ENCODE measurements at regions not wholly inside any gene's neighbourhood (a gene's known extent, or its start where the extent isn't known, plus 50 kb on each side); places are given as distances from the start of the nearest gene placed in this dataset.
"Not testable (repeated sequence)": the region's sequence is repeated elsewhere in the genome, so short reads cannot be mapped to it uniquely, and the experiment has no call there.

- POLR2A ChIA-PET: no interaction called here
- TF ChIP-seq CTCF (IDR thresholded peaks at IDR 0.05; ENCODE audit: insufficient read depth, low read length, missing control alignments): no peak
- no peak overlapping the region for H3K4me3 ChIP-seq (ENCODE audit: low read depth, low read length)
- no peak for DNase-seq (ENCODE audit: low read depth, low spot score)
- CTCF ChIA-PET: no interaction called here
These were observed 88.8 kb downstream of the CPN2 start for GRCh38 chr3:194262176-194262924.

- CTCF ChIA-PET: interaction anchor here (1.5 kb wide), 1 partner anchor 10 kb away, joined by 4 read pairs; no protein-coding TSS in a partner anchor
- DNase-seq (ENCODE audit: low read depth, low spot score): no peak
- H3K4me3 ChIP-seq (ENCODE audit: low read depth, low read length): no peak overlapping the region
- TF ChIP-seq CTCF (IDR thresholded peaks at IDR 0.05; ENCODE audit: insufficient read depth, low read length, missing control alignments): no peak
- POLR2A ChIA-PET: no interaction called here
These were observed 88.2 kb downstream of the CPN2 start for GRCh38 chr3:194262925-194263305.

GRCh38 chr3:194264631-194265504 lies 86.3 kb downstream of the CPN2 start:
- POLR2A ChIA-PET; H3K4me3 ChIP-seq (ENCODE audit: low read depth, low read length); CTCF ChIA-PET; DNase-seq (ENCODE audit: low read depth, low spot score): not testable (repeated sequence)

GRCh38 chr3:194265505-194265892 lies 85.6 kb downstream of the CPN2 start:
- DNase-seq (ENCODE audit: low read depth, low spot score): no peak
- ChIA-PET CTCF (no interaction called here), POLR2A (no interaction called here)
- H3K4me3 ChIP-seq (ENCODE audit: low read depth, low read length): no peak overlapping the region
- no peak for TF ChIP-seq CTCF (IDR thresholded peaks at IDR 0.05; ENCODE audit: insufficient read depth, low read length, missing control alignments)

GRCh38 chr3:194265996-194266964 lies 84.8 kb downstream of the CPN2 start:
- ChIA-PET POLR2A (interaction anchor here (0.5 kb wide), 1 partner anchor 28 kb away, joined by 3 read pairs; no protein-coding TSS in a partner anchor), CTCF (no interaction called here)
- no peak for DNase-seq (ENCODE audit: low read depth, low spot score)
- no peak for TF ChIP-seq CTCF (IDR thresholded peaks at IDR 0.05; ENCODE audit: insufficient read depth, low read length, missing control alignments)
- no peak overlapping the region for H3K4me3 ChIP-seq (ENCODE audit: low read depth, low read length)

GRCh38 chr3:194267744-194268653 lies 83.1 kb downstream of the CPN2 start:
- CTCF ChIA-PET: no interaction called here
- H3K4me3 ChIP-seq (ENCODE audit: low read depth, low read length): no peak overlapping the region
- TF ChIP-seq CTCF (IDR thresholded peaks at IDR 0.05; ENCODE audit: insufficient read depth, low read length, missing control alignments): no peak
- POLR2A ChIA-PET: no interaction called here
- DNase-seq (ENCODE audit: low read depth, low spot score): no peak

Measured in AG04449 (cell line).